ENCODE measurements at regions not wholly inside any gene's neighbourhood (a gene's known extent, or its start where the extent isn't known, plus 50 kb on each side); places are given as distances from the start of the nearest gene placed in this dataset.
"Not testable (repeated sequence)": the region's sequence is repeated elsewhere in the genome, so short reads cannot be mapped to it uniquely, and the experiment has no call there.

- Histone ChIP-seq H3K27ac (no peak overlapping the region), H3K36me3 (no peaks in the 10 kb centered on the region), H3K27me3 (replicated peaks in 1 of 7) (no peaks in the 10 kb centered on the region), H3K4me3 (no peak overlapping the region), H3K4me1 (no peaks in the 10 kb centered on the region), H3K9me3 (no peaks in the 10 kb centered on the region)
- intact Hi-C loops (cut with DNase I; ENCODE audit: low total_unique reads), result no loop called here
- 82 to 92% (median 83%) methylated on average over 8 of the region's 8 CpGs for WGBS, 5 donors
- TF ChIP-seq POLR2A (IDR thresholded peaks at IDR 0.05) (no peak), CTCF (IDR thresholded peaks at IDR 0.05 in 8 of 11, conservative IDR thresholded peaks at IDR 0.05 in 3 of 11) (no peak), POLR2AphosphoS5 (IDR thresholded peaks at IDR 0.05) (no peak)
- no peak for DNase-seq
Observed at GRCh38 chr4:19024047-19024446, 1002.5 kb upstream of the LCORL start.

GRCh38 chr4:19021617-19022016 is 1000.1 kb upstream of the LCORL start:
- Histone ChIP-seq H3K4me1 (no peaks in the 10 kb centered on the region), H3K36me3 (no peaks in the 10 kb centered on the region), H3K9me3 (no peaks in the 10 kb centered on the region), H3K4me3 (no peak overlapping the region), H3K27me3 (replicated peaks in 1 of 7) (no peaks in the 10 kb centered on the region), H3K27ac (no peak overlapping the region)
- TF ChIP-seq CTCF (IDR thresholded peaks at IDR 0.05 in 8 of 11, conservative IDR thresholded peaks at IDR 0.05 in 3 of 11) (no peak), POLR2AphosphoS5 (IDR thresholded peaks at IDR 0.05) (no peak), POLR2A (IDR thresholded peaks at IDR 0.05) (no peak)
- intact Hi-C loops (cut with DNase I; ENCODE audit: low total_unique reads), result no loop called here
- no peak for DNase-seq

GRCh38 chr4:19016550-19016949 is 995.0 kb upstream of the LCORL start:
- 89 to 96% (median 92%) methylated on average over 11 of the region's 11 CpGs for WGBS, 5 donors

GRCh38 chr4:19014594-19014993 is 993.0 kb upstream of the LCORL start:
- no peak for DNase-seq
- H3K9me3 ChIP-seq, result no peaks in the 10 kb centered on the region
- H3K27ac ChIP-seq, result no peak overlapping the region
- TF ChIP-seq CTCF (IDR thresholded peaks at IDR 0.05 in 8 of 11, conservative IDR thresholded peaks at IDR 0.05 in 3 of 11) (no peak), POLR2AphosphoS5 (IDR thresholded peaks at IDR 0.05) (no peak), POLR2A (IDR thresholded peaks at IDR 0.05) (no peak)
- no peak overlapping the region for H3K4me3 ChIP-seq
- no peaks in the 10 kb centered on the region for H3K27me3 ChIP-seq (replicated peaks in 1 of 7)
- H3K4me1 ChIP-seq, result no peaks in the 10 kb centered on the region
- intact Hi-C loops (cut with DNase I; ENCODE audit: low total_unique reads), result no loop called here
- H3K36me3 ChIP-seq, result no peaks in the 10 kb centered on the region

More at GRCh38 chr4:19016550-19016949, 995.0 kb upstream of the LCORL start:
- H3K27me3 ChIP-seq (replicated peaks in 1 of 7); H3K4me3 ChIP-seq; H3K36me3 ChIP-seq; intact Hi-C loops (cut with DNase I; ENCODE audit: low total_unique reads); H3K9me3 ChIP-seq; H3K4me1 ChIP-seq; H3K27ac ChIP-seq; DNase-seq: not testable (repeated sequence)

- intact Hi-C loops (cut with DNase I; ENCODE audit: low total_unique reads), result no loop called here
Observed at GRCh38 chr4:19010761-19011160, 989.2 kb upstream of the LCORL start.

More at GRCh38 chr4:19010761-19011160, 989.2 kb upstream of the LCORL start:
- 25 to 52% (median 28%) methylated on average over 3 of the region's 3 CpGs for WGBS, 5 donors
- Histone ChIP-seq H3K27me3 (replicated peaks in 1 of 7) (no peaks in the 10 kb centered on the region), H3K9me3 (peaks cover 0 to 9% (median under 1%) of the 10 kb centered on the region in 8 donors), H3K4me3 (no peak overlapping the region), H3K4me1 (no peaks in the 10 kb centered on the region), H3K27ac (no peak overlapping the region), H3K36me3 (no peaks in the 10 kb centered on the region)
- no peak for DNase-seq
- no peak for TF ChIP-seq POLR2AphosphoS5 (IDR thresholded peaks at IDR 0.05)
- no peak for TF ChIP-seq CTCF (IDR thresholded peaks at IDR 0.05 in 8 of 11, conservative IDR thresholded peaks at IDR 0.05 in 3 of 11)
- TF ChIP-seq POLR2A (IDR thresholded peaks at IDR 0.05), result no peak
